ENCODE measurements at regions not wholly inside any gene's neighbourhood (a gene's known extent, or its start where the extent isn't known, plus 50 kb on each side); places are given as distances from the start of the nearest gene placed in this dataset.
"Not testable (repeated sequence)": the region's sequence is repeated elsewhere in the genome, so short reads cannot be mapped to it uniquely, and the experiment has no call there.

DNA sequence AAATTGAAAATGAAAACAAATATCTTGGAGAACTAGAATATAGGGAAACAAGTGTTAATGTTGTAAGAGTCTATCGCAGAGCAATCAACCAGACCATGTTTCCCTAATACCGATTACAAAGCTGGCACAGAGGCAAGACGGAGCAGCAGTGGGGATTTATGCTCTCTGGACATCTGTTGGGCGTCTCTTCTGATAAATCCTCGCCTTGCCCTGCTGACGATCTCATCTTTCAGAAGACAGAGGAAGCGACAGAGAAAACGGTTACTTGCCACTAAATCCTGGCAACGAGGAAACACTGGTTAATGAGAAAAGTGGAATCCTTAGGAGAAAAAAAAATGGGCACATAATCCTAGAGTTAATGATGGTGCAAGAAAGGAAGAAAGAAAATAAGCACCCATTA lies 218.5 kb downstream of the NPIPA8 start:
- H3K36me3 ChIP-seq (ENCODE audit: insufficient read depth, low read length); H3K9me2 ChIP-seq (ENCODE audit: insufficient read depth, low read length); CTCF ChIA-PET (ENCODE audit: unreplicated experiment); H3K79me2 ChIP-seq (ENCODE audit: insufficient read depth, low read depth, low read length); H2AFZ ChIP-seq (ENCODE audit: low read length); intact Hi-C loops (cut with micrococcal nuclease; ENCODE audit: unreplicated experiment); H3K4me2 ChIP-seq (ENCODE audit: low read length); DNase-seq (ENCODE audit: low spot score); BruUV-seq (replicated peaks); POLR2A ChIA-PET; H3K9me3 ChIP-seq (ENCODE audit: low read length); H3K27ac ChIP-seq (ENCODE audit: low read depth, low read length, poor library complexity, severe bottlenecking); H3K4me3 ChIP-seq (ENCODE audit: low read depth, low read length, poor library complexity, severe bottlenecking); H4K20me1 ChIP-seq (ENCODE audit: insufficient read depth, low read length); H3K4me1 ChIP-seq (ENCODE audit: insufficient read depth, low read length, poor library complexity, severe bottlenecking): not testable (repeated sequence)

DNA sequence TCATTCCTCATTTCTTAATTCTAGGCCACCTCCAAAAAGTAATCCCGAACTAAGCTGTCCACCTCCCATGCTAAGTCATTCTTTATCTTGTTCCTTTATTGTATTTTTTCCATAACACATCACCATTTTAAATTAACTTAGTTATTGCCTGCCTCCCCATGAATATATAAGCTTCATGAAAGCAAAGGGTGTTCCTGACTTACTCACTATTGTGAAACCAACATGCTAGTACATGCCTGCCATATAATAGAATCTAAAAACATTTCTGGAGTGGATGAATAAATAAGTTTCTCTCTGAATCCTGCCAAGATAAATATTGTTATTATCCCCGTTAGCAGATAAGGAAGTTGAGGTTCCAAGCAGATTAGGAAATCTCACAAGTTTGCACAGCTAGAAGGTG lies 232.1 kb downstream of the NPIPA8 start:
- H2AFZ ChIP-seq (ENCODE audit: low read length); DNase-seq (ENCODE audit: low spot score); intact Hi-C loops (cut with micrococcal nuclease; ENCODE audit: unreplicated experiment); H3K79me2 ChIP-seq (ENCODE audit: insufficient read depth, low read depth, low read length); H3K36me3 ChIP-seq (ENCODE audit: insufficient read depth, low read length); H3K27ac ChIP-seq (ENCODE audit: low read depth, low read length, poor library complexity, severe bottlenecking); H3K4me3 ChIP-seq (ENCODE audit: low read depth, low read length, poor library complexity, severe bottlenecking); POLR2A ChIA-PET; H3K4me2 ChIP-seq (ENCODE audit: low read length); H4K20me1 ChIP-seq (ENCODE audit: insufficient read depth, low read length); CTCF ChIA-PET (ENCODE audit: unreplicated experiment); BruUV-seq (replicated peaks); H3K9me2 ChIP-seq (ENCODE audit: insufficient read depth, low read length); H3K4me1 ChIP-seq (ENCODE audit: insufficient read depth, low read length, poor library complexity, severe bottlenecking); H3K9me3 ChIP-seq (ENCODE audit: low read length): not testable (repeated sequence)

DNA sequence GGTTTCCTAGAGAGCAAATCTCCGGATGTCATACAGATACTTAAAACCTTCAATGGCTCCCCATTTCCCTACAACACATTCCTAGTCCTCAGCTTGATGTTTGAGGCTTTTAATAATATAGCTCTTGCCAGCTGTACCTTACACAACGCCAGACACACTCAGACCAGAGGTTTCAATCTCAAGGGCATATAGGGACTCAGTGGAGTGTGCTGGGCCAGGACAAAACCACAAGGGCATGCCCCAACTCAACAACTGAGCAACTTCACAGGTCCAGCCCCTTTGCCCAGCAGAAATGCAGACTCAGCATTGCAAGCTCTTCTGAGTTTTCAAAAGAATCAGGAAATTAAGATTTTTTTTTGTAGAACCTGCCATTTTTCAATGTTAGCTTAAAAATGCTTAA lies 235.5 kb downstream of the NPIPA8 start:
- H3K9me3 ChIP-seq (ENCODE audit: low read length); H3K4me3 ChIP-seq (ENCODE audit: low read depth, low read length, poor library complexity, severe bottlenecking); H4K20me1 ChIP-seq (ENCODE audit: insufficient read depth, low read length); BruUV-seq (replicated peaks); H3K79me2 ChIP-seq (ENCODE audit: insufficient read depth, low read depth, low read length); H3K4me1 ChIP-seq (ENCODE audit: insufficient read depth, low read length, poor library complexity, severe bottlenecking); intact Hi-C loops (cut with micrococcal nuclease; ENCODE audit: unreplicated experiment); H3K27ac ChIP-seq (ENCODE audit: low read depth, low read length, poor library complexity, severe bottlenecking); CTCF ChIA-PET (ENCODE audit: unreplicated experiment); H3K36me3 ChIP-seq (ENCODE audit: insufficient read depth, low read length); H3K9me2 ChIP-seq (ENCODE audit: insufficient read depth, low read length); DNase-seq (ENCODE audit: low spot score); H2AFZ ChIP-seq (ENCODE audit: low read length); H3K4me2 ChIP-seq (ENCODE audit: low read length); POLR2A ChIA-PET: not testable (repeated sequence)

DNA sequence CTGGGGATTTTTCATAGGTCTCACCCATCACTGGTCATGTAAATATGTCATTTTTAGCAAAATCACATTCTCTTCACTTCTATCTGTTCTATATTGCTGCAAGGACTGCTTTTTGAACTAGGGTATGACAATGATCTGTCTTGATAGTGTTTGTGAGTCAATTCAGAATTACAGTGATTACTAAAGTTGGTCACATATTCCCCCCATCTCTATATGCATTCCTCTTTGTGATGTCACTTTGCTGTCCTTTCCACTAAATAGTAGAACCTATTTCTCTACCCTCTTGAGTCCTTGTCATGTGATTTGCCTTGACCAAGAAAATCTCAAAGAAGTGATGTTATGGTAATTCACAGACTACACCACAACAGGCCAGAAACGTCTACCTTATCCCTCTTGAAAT lies 243.9 kb downstream of the NPIPA8 start:
- H3K9me2 ChIP-seq (ENCODE audit: insufficient read depth, low read length); BruUV-seq (replicated peaks); POLR2A ChIA-PET: not testable (repeated sequence)

DNA sequence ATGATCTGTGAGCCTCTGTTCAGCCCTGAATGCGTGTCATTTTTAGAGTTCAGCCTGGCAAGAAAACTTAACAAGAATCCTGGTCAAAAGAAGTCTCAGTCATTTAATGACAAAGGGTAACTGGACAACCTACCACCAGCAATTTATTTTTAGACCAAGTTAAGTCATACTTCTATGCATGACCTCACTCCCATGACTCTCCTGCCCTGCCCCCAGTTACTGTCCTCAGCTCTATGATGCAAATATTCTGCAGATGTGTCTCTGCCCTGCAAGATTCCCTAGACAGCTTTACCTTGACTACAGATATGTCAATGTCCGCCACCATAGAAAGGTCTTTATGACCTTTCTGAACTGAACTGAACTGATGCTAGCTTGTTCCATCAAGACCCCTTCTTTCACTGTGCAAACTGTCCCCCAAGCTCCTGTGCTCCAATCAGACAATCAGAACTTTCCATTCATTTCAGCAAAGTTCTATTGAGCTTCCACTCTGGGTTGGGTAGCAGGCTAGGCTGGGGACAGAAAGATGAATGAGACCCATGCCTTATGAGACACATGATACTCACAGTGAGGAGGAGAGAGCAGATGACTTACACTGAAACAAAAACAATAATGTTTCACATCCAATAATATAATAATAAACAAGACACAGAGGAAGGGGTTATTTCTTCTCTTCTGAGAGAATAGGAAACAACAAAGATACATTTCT lies 255.7 kb downstream of the NPIPA8 start:
- H3K4me2 ChIP-seq (ENCODE audit: low read length); H3K9me3 ChIP-seq (ENCODE audit: low read length); BruUV-seq (replicated peaks); H2AFZ ChIP-seq (ENCODE audit: low read length); CTCF ChIA-PET (ENCODE audit: unreplicated experiment); H4K20me1 ChIP-seq (ENCODE audit: insufficient read depth, low read length); H3K4me1 ChIP-seq (ENCODE audit: insufficient read depth, low read length, poor library complexity, severe bottlenecking); intact Hi-C loops (cut with micrococcal nuclease; ENCODE audit: unreplicated experiment); H3K27ac ChIP-seq (ENCODE audit: low read depth, low read length, poor library complexity, severe bottlenecking); H3K4me3 ChIP-seq (ENCODE audit: low read depth, low read length, poor library complexity, severe bottlenecking); H3K9me2 ChIP-seq (ENCODE audit: insufficient read depth, low read length); DNase-seq (ENCODE audit: low spot score); POLR2A ChIA-PET; H3K36me3 ChIP-seq (ENCODE audit: insufficient read depth, low read length); H3K79me2 ChIP-seq (ENCODE audit: insufficient read depth, low read depth, low read length): not testable (repeated sequence)

More for the DNA sequence above, 243.9 kb downstream of the NPIPA8 start:
- DNase-seq (ENCODE audit: low spot score); H3K4me2 ChIP-seq (ENCODE audit: low read length); H4K20me1 ChIP-seq (ENCODE audit: insufficient read depth, low read length); intact Hi-C loops (cut with micrococcal nuclease; ENCODE audit: unreplicated experiment); CTCF ChIA-PET (ENCODE audit: unreplicated experiment); H3K36me3 ChIP-seq (ENCODE audit: insufficient read depth, low read length); H3K9me3 ChIP-seq (ENCODE audit: low read length); H3K27ac ChIP-seq (ENCODE audit: low read depth, low read length, poor library complexity, severe bottlenecking); H2AFZ ChIP-seq (ENCODE audit: low read length); H3K79me2 ChIP-seq (ENCODE audit: insufficient read depth, low read depth, low read length); H3K4me1 ChIP-seq (ENCODE audit: insufficient read depth, low read length, poor library complexity, severe bottlenecking); H3K4me3 ChIP-seq (ENCODE audit: low read depth, low read length, poor library complexity, severe bottlenecking): not testable (repeated sequence)

DNA sequence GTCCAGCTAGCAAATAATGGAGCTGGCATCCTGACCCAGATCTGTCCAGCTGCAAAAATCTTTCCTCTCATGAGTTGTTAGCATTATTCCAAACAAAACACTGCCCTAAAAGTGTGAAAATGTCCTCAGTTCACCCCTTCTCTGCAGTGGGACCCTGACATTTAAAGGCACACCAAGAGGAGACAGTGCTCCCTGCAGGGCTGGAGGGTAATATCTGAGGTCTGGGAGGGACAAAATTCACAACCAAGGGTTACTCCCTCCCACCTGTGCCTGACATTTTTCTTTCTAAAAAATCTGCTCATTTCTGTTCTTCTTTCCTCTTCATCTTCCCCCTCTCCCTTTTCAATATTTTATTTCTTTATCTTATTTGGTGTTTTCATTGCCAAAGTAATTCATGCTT lies 258.6 kb downstream of the NPIPA8 start:
- H3K9me3 ChIP-seq (ENCODE audit: low read length); H4K20me1 ChIP-seq (ENCODE audit: insufficient read depth, low read length); intact Hi-C loops (cut with micrococcal nuclease; ENCODE audit: unreplicated experiment); BruUV-seq (replicated peaks); H3K36me3 ChIP-seq (ENCODE audit: insufficient read depth, low read length); H3K27ac ChIP-seq (ENCODE audit: low read depth, low read length, poor library complexity, severe bottlenecking); H3K4me2 ChIP-seq (ENCODE audit: low read length); DNase-seq (ENCODE audit: low spot score); H3K4me3 ChIP-seq (ENCODE audit: low read depth, low read length, poor library complexity, severe bottlenecking); H3K79me2 ChIP-seq (ENCODE audit: insufficient read depth, low read depth, low read length); H3K4me1 ChIP-seq (ENCODE audit: insufficient read depth, low read length, poor library complexity, severe bottlenecking); POLR2A ChIA-PET; H2AFZ ChIP-seq (ENCODE audit: low read length); CTCF ChIA-PET (ENCODE audit: unreplicated experiment); H3K9me2 ChIP-seq (ENCODE audit: insufficient read depth, low read length): not testable (repeated sequence)
